Mesendoderm (in vitro differentiated cells): ENCODE measurements at regions not wholly inside any gene's neighbourhood (a gene's known extent, or its start where the extent isn't known, plus 50 kb on each side); places are given as distances from the start of the nearest gene placed in this dataset.

Experiments used
- DNase-seq: peaks from one replicate; pipeline ENCODE4 v3.0.0; 2013
- H2AK5ac ChIP-seq: 2 replicates; pipeline ENCODE4 v1.6.1; 2013; ENCODE audit warnings: low read length, inconsistent platforms
- H2BK120ac ChIP-seq: 2 replicates; pipeline ENCODE4 v1.6.1; 2013; ENCODE audit warnings: low read depth, mild to moderate bottlenecking, low read length, moderate library complexity, mixed read lengths
- H2BK15ac ChIP-seq: replicated peaks from 2 replicates; pipeline ENCODE4 v1.6.1; 2013; ENCODE audit warnings: low read depth, mild to moderate bottlenecking, moderate library complexity
- H2BK5ac ChIP-seq: 2 replicates; pipeline ENCODE4 v1.6.1; 2013; ENCODE audit warnings: low read length, inconsistent platforms
- H3K18ac ChIP-seq: 2 replicates; pipeline ENCODE4 v1.6.1; 2013; ENCODE audit warnings: mild to moderate bottlenecking, low read length, mixed read lengths
- H3K23ac ChIP-seq: one replicate; pipeline ENCODE4 v1.6.1; 2013; ENCODE audit warnings: low read length
- H3K27ac ChIP-seq: 2 replicates; pipeline ENCODE4 v1.5.1; 2013; ENCODE audit warnings: low read depth, mild to moderate bottlenecking, inconsistent platforms, low read length, moderate library complexity
- H3K27me3 ChIP-seq: 2 replicates; pipeline ENCODE4 v1.6.1; 2013; ENCODE audit warnings: low read length, control low read depth, mild to moderate bottlenecking, inconsistent platforms; ENCODE audit not compliant: insufficient read depth, poor library complexity
- H3K36me3 ChIP-seq: 2 replicates; pipeline ENCODE4 v1.6.1; 2013; ENCODE audit warnings: low read length, inconsistent platforms; ENCODE audit not compliant: control insufficient read depth, insufficient read depth
- H3K4ac ChIP-seq: one replicate; pipeline ENCODE4 v1.6.1; 2013; ENCODE audit warnings: low read depth, mild to moderate bottlenecking, low read length, moderate library complexity
- H3K4me1 ChIP-seq: 2 replicates; pipeline ENCODE4 v1.6.1; 2013; ENCODE audit warnings: low read depth, low read length, inconsistent platforms; ENCODE audit not compliant: control insufficient read depth
- H3K4me2 ChIP-seq: 2 replicates; pipeline ENCODE4 v1.6.1; 2013; ENCODE audit warnings: low read length
- H3K4me3 ChIP-seq: 2 replicates; pipeline ENCODE4 v1.5.1; 2013; ENCODE audit warnings: mild to moderate bottlenecking, low read length
- H3K56ac ChIP-seq: one replicate; pipeline ENCODE4 v1.6.1; 2013; ENCODE audit warnings: low read length
- H3K79me1 ChIP-seq: 2 replicates; pipeline ENCODE4 v1.6.1; 2013; ENCODE audit warnings: low read length, inconsistent platforms
- H3K79me2 ChIP-seq: 2 replicates; pipeline ENCODE4 v1.6.1; 2013; ENCODE audit warnings: mild to moderate bottlenecking, low read length; ENCODE audit not compliant: control insufficient read depth, insufficient read depth
- H3K9ac ChIP-seq: 2 replicates; pipeline ENCODE4 v1.6.1; 2013; ENCODE audit warnings: low read length, inconsistent platforms
- H4K5ac ChIP-seq: one replicate; pipeline ENCODE4 v1.6.1; 2013; ENCODE audit warnings: low read length
- H4K8ac ChIP-seq: one replicate; pipeline ENCODE4 v1.6.1; 2013; ENCODE audit warnings: low read depth, mild to moderate bottlenecking, control low read depth, low read length, moderate library complexity
- WGBS: extraction: QIAGEN DNeasy Blood & Tissue Kit; methylation state at CpG from one replicate; pipeline ENCODE4 v1.1.7; 2013; ENCODE audit warnings: low lambda C conversion rate, missing lambda C conversion rate; ENCODE audit not compliant: insufficient coverage; ENCODE audit errors: extremely low coverage; 5-methylcytosine and 5-hydroxymethylcytosine counted together

DNA sequence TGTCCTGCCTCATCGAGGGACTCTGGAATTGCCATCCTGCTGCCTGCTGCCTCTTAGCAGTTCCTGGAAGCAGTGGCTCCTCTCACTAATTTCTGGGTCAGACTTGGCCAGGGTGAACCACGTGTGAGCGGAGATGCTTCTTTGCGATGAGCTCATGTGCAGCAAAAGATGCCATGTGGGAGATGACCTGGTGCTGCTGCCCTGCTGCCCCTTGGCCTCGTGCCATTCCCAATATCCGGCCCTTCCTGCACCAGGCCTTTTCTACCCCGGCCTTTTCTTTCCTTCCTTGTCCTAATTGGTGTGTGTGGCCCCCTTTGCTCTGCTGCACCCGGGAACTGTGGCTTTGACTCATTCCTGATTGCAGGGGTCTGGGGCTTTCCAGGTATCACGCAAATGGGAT, 296.9 kb upstream of the HS6ST1 start:
- Histone ChIP-seq H2BK120ac (no peak overlapping the region), H3K27me3 (no peaks in the 10 kb centered on the region), H2BK5ac (no peak overlapping the region), H3K56ac (no peak overlapping the region), H3K18ac (no peak overlapping the region), H3K4me1 (no peaks in the 10 kb centered on the region), H4K8ac (no peak overlapping the region), H3K79me1 (no peaks in the 10 kb centered on the region), H3K4me2 (no peak overlapping the region), H3K79me2 (no peaks in the 10 kb centered on the region), H2BK15ac (no peak overlapping the region), H3K4me3 (no peak overlapping the region), H2AK5ac (no peak overlapping the region), H3K4ac (no peak overlapping the region), H3K36me3 (no peaks in the 10 kb centered on the region), H4K5ac (no peak overlapping the region), H3K27ac (no peak overlapping the region), H3K9ac (no peak overlapping the region), H3K23ac (no peak overlapping the region)
- no peak for DNase-seq
- WGBS, result no CpG with 5 or more reads among the region's 9 CpGs

DNA sequence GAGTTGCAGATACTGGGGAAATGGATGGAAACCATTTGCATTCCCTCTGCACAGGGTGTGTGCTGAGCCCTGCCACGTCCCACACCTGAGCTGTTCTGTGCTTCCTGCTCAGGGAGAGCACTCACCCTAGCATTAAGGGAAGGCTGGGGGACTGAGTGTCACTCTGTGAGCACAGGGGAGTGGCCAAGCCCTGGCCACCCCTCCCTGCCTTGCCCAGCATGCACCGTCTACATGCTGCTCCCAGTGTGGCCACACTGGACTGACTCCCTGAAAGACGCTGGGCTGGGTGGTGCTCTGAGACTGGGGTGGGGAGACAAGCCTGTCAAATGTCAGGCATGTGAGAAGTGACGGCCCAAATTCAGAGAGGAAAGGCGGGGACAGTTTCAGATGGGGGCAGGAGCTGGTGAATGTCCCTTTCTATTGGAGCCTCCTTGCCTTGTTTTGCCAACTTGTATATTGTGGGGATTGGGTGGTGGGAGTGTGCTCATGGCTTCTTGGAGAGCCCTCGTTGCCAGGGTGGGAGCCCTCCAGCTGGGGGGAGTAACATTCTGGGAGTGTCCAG, 298.4 kb upstream of the HS6ST1 start:
- no peaks in the 10 kb centered on the region for H3K4me1 ChIP-seq
- peak overlapping the region; percentile 25 for H3K56ac ChIP-seq
- H2BK15ac ChIP-seq, result no peak overlapping the region
- no peak overlapping the region for H2BK5ac ChIP-seq
- no peak for DNase-seq
- no peaks in the 10 kb centered on the region for H3K79me1 ChIP-seq
- no peak overlapping the region for H4K8ac ChIP-seq
- no CpG with 5 or more reads among the region's 6 CpGs for WGBS
- H2AK5ac ChIP-seq, result no peak overlapping the region
- H3K23ac ChIP-seq, result no peak overlapping the region
- no peaks in the 10 kb centered on the region for H3K79me2 ChIP-seq
- no peaks in the 10 kb centered on the region for H3K27me3 ChIP-seq
- no peak overlapping the region for H3K18ac ChIP-seq
- no peak overlapping the region for H3K4me2 ChIP-seq
- H3K27ac ChIP-seq, result no peak overlapping the region
- no peaks in the 10 kb centered on the region for H3K36me3 ChIP-seq
- no peak overlapping the region for H3K9ac ChIP-seq
- no peak overlapping the region for H3K4ac ChIP-seq
- no peak overlapping the region for H2BK120ac ChIP-seq
- no peak overlapping the region for H4K5ac ChIP-seq
- no peak overlapping the region for H3K4me3 ChIP-seq

GRCh38 chr2:128617661-128618060, 299.0 kb upstream of the HS6ST1 start:
- Histone ChIP-seq H3K4me3 (no peak overlapping the region), H3K4me2 (no peak overlapping the region), H3K4ac (no peak overlapping the region), H3K56ac (peak overlapping the region; percentile 25), H3K4me1 (no peaks in the 10 kb centered on the region), H3K9ac (no peak overlapping the region), H2AK5ac (no peak overlapping the region), H2BK5ac (no peak overlapping the region), H3K36me3 (no peaks in the 10 kb centered on the region), H3K79me2 (no peaks in the 10 kb centered on the region), H4K8ac (no peak overlapping the region), H3K18ac (no peak overlapping the region), H2BK15ac (no peak overlapping the region), H3K27me3 (no peaks in the 10 kb centered on the region), H4K5ac (no peak overlapping the region), H3K27ac (no peak overlapping the region), H3K23ac (no peak overlapping the region), H3K79me1 (no peaks in the 10 kb centered on the region), H2BK120ac (no peak overlapping the region)
- WGBS, result no CpG with 5 or more reads among the region's 6 CpGs
- no peak for DNase-seq

GRCh38 chr2:128618642-128619041, 300.0 kb upstream of the HS6ST1 start:
- no peak overlapping the region for H3K9ac ChIP-seq
- no peak overlapping the region for H2BK5ac ChIP-seq
- H3K56ac ChIP-seq, result no peak overlapping the region
- H3K4me3 ChIP-seq, result no peak overlapping the region
- DNase-seq, result no peak
- no peaks in the 10 kb centered on the region for H3K79me1 ChIP-seq
- no peak overlapping the region for H3K4ac ChIP-seq
- no peaks in the 10 kb centered on the region for H3K27me3 ChIP-seq
- H2AK5ac ChIP-seq, result no peak overlapping the region
- no peaks in the 10 kb centered on the region for H3K4me1 ChIP-seq
- H4K8ac ChIP-seq, result no peak overlapping the region
- no peaks in the 10 kb centered on the region for H3K36me3 ChIP-seq
- no peak overlapping the region for H2BK15ac ChIP-seq
- H4K5ac ChIP-seq, result no peak overlapping the region
- no peaks in the 10 kb centered on the region for H3K79me2 ChIP-seq
- no CpG with 5 or more reads among the region's 2 CpGs for WGBS
- H3K27ac ChIP-seq, result no peak overlapping the region
- H3K23ac ChIP-seq, result no peak overlapping the region
- H2BK120ac ChIP-seq, result no peak overlapping the region
- H3K18ac ChIP-seq, result no peak overlapping the region
- no peak overlapping the region for H3K4me2 ChIP-seq

DNA sequence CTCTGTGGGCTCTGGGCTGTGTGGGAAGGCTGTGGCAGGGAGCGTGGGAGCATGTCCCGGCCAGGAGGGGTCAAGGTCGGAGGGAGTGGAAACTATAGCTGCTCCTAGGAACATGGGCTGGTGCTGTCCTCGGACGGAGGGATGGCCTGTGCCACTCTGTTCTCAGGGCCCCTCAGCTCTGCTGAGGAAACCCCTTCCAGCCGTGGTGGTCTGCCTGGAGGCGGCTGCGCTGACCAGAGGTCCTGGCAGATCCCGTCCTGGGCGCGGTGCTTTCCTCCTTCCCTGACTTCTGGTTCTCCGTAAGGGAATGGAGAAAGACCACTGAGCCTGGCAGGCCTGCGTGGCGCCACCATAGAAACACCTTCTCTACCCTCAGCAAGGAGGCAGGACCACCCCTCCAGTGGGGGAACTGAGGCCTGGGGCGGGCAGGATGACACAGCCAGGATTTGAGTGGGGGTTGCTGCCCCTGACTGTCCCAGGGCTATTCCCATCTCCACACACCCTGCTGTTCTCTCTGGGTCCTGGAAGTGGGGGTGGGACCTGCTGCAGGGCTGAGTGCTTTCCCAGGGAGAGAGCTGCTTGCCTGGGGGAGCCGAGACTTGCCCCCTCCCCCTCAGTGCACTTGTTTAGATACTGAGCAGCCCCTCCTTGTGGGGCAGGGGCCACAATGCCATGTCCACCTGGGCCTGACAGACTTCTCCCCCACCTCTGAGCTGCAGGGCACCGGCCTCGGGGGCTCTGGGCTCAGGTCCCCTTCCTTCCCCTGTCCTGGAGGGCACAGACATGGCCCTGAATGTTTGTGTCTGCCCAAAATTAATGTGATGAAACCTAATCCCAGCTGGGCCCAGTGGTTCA, 301.0 kb upstream of the HS6ST1 start:
- no peaks in the 10 kb centered on the region for H3K79me1 ChIP-seq
- H2BK15ac ChIP-seq, result no peak overlapping the region
- no peak overlapping the region for H3K9ac ChIP-seq
- WGBS, result no CpG with 5 or more reads among the region's 18 CpGs
- H3K36me3 ChIP-seq, result no peaks in the 10 kb centered on the region
- H3K4me1 ChIP-seq, result no peaks in the 10 kb centered on the region
- no peak overlapping the region for H4K8ac ChIP-seq
- H3K4ac ChIP-seq, result no peak overlapping the region
- no peak overlapping the region for H3K27ac ChIP-seq
- H2BK120ac ChIP-seq, result no peak overlapping the region
- no peak overlapping the region for H2AK5ac ChIP-seq
- H3K56ac ChIP-seq, result no peak overlapping the region
- no peak overlapping the region for H3K4me3 ChIP-seq
- no peak overlapping the region for H3K23ac ChIP-seq
- H3K18ac ChIP-seq, result no peak overlapping the region
- H2BK5ac ChIP-seq, result no peak overlapping the region
- H3K4me2 ChIP-seq, result no peak overlapping the region
- no peaks in the 10 kb centered on the region for H3K27me3 ChIP-seq
- no peak for DNase-seq
- no peak overlapping the region for H4K5ac ChIP-seq
- no peaks in the 10 kb centered on the region for H3K79me2 ChIP-seq

DNA sequence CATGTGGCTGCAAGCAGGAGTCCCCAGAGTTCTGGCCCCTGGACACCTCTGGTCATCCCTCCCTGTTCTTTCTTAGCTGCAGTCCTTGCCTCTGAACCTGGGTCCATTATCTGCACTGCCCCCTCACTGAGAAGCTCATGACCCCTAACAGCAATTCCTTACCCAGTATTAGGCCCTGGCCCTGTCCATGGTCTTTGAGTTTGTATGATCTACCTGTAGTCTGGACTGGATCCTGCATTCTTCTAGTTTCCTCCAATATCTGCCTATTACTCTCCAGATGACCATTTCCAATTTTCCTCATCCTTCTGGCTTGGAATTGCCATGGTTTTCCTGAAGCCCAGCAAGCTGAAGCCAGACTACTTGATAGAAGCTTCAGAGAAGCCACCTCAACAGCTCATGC, 302.4 kb upstream of the HS6ST1 start:
- Histone ChIP-seq H3K4me3 (no peak overlapping the region), H3K23ac (no peak overlapping the region), H3K4me1 (no peaks in the 10 kb centered on the region), H2AK5ac (no peak overlapping the region), H3K27ac (no peak overlapping the region), H4K8ac (no peak overlapping the region), H3K36me3 (no peaks in the 10 kb centered on the region), H4K5ac (no peak overlapping the region), H3K4ac (no peak overlapping the region), H2BK120ac (no peak overlapping the region), H3K9ac (no peak overlapping the region), H3K79me2 (no peaks in the 10 kb centered on the region), H3K18ac (no peak overlapping the region), H3K56ac (no peak overlapping the region), H3K27me3 (no peaks in the 10 kb centered on the region), H3K4me2 (no peak overlapping the region), H2BK15ac (no peak overlapping the region), H2BK5ac (no peak overlapping the region), H3K79me1 (no peaks in the 10 kb centered on the region)
- no peak for DNase-seq
